GM19035 (cell line): ENCODE measurements at regions not wholly inside any gene's neighbourhood (a gene's known extent, or its start where the extent isn't known, plus 50 kb on each side); places are given as distances from the start of the nearest gene placed in this dataset.

ENCODE experiments used
- ATAC-seq: cut with Tn5 transposase; IDR thresholded peaks from one replicate; pipeline ENCODE4 v1.9.1; 2021; ENCODE audit not compliant: unreplicated experiment

GRCh38 chr1:38269923-38270848 lies 223.6 kb upstream of the POU3F1 start:
- ATAC-seq = no peak

- no peak for ATAC-seq
Observed at GRCh38 chr1:38268226-38268625, 221.6 kb upstream of the POU3F1 start.

GRCh38 chr1:38267037-38268036 lies 220.7 kb upstream of the POU3F1 start:
- no peak for ATAC-seq

- no peak for ATAC-seq
Observed at GRCh38 chr1:38266197-38266520, 219.6 kb upstream of the POU3F1 start.

GRCh38 chr1:38265293-38266196 lies 219.0 kb upstream of the POU3F1 start:
- ATAC-seq = no peak

- ATAC-seq = no peak
Observed at GRCh38 chr1:38263438-38263837, 216.8 kb upstream of the POU3F1 start.

- no peak for ATAC-seq
Observed at GRCh38 chr1:38261574-38261973, 215.0 kb upstream of the POU3F1 start.

GRCh38 chr1:38258085-38258627 lies 211.6 kb upstream of the POU3F1 start:
- ATAC-seq = no peak

- ATAC-seq = no peak
Observed at GRCh38 chr1:38257374-38257773, 210.8 kb upstream of the POU3F1 start.

GRCh38 chr1:38256072-38256471 lies 209.5 kb upstream of the POU3F1 start:
- no peak for ATAC-seq

- ATAC-seq = no peak
Observed at GRCh38 chr1:38253314-38253713, 206.7 kb upstream of the POU3F1 start.

- ATAC-seq = no peak
Observed at GRCh38 chr1:38250356-38250755, 203.8 kb upstream of the POU3F1 start.

GRCh38 chr1:38249001-38249400 lies 202.4 kb upstream of the POU3F1 start:
- no peak for ATAC-seq

- no peak for ATAC-seq
Observed at GRCh38 chr1:38246955-38247952, 200.7 kb upstream of the POU3F1 start.

- no peak for ATAC-seq
Observed at GRCh38 chr1:38244218-38244845, 197.7 kb upstream of the POU3F1 start.

- no peak for ATAC-seq
Observed at GRCh38 chr1:38243106-38243505, 196.5 kb upstream of the POU3F1 start.

GRCh38 chr1:38242506-38242905 lies 195.9 kb upstream of the POU3F1 start:
- ATAC-seq = no peak

- ATAC-seq = no peak
Observed at GRCh38 chr1:38241594-38242334, 195.2 kb upstream of the POU3F1 start.
